PC-9 (cell line): ENCODE measurements at regions not wholly inside any gene's neighbourhood (a gene's known extent, or its start where the extent isn't known, plus 50 kb on each side); places are given as distances from the start of the nearest gene placed in this dataset.
"Not testable (repeated sequence)": the region's sequence is repeated elsewhere in the genome, so short reads cannot be mapped to it uniquely, and the experiment has no call there.

Experiments used
- BruUV-seq: library from RNA; stranded (reverse); fragments of 400-500 nt; replicated peaks from 2 replicates; lab custom pipeline; 2021; lab: Mats Ljungman, UMichigan
- CTCF ChIA-PET: fragments of 300-600 bp; sonication (Branson Sonifier 250); formaldehyde crosslinking; loops from one replicate; lab custom pipeline; 2022; ENCODE audit warnings: antibody characterized with exemption; lab: Charles Lee
- POLR2A ChIA-PET: fragments of 300-600 bp; sonication (Branson Sonifier 250); formaldehyde crosslinking; loops from one replicate; lab custom pipeline; 2022; ENCODE audit warnings: antibody characterized with exemption; ENCODE audit not compliant: unreplicated experiment; lab: Charles Lee
- DNase-seq, 2 experiments: peaks; one replicate each; pipeline versions ENCODE4 v3.0.0 to v3.0.0-alpha.2; 2015 to 2022; ENCODE audit warnings: mixed read lengths in 1 of 2
- H2AFZ ChIP-seq: fragments of 200-600 bp; sonication (generic); 2 replicates; pipeline ENCODE4 v1.8.1; 2017; ENCODE audit warnings: antibody characterized with exemption
- H3F3A ChIP-seq: fragments of 200-600 bp; sonication (generic); 2 replicates; pipeline ENCODE4 v1.8.1; 2017; ENCODE audit warnings: antibody characterized with exemption, mild to moderate bottlenecking, low read depth; ENCODE audit not compliant: insufficient read depth
- H3K27ac ChIP-seq: fragments of 200-600 bp; sonication (generic); 2 replicates; pipeline ENCODE4 v1.6.1; 2016; ENCODE audit warnings: mixed run types
- H3K27me3 ChIP-seq: fragments of 200-600 bp; sonication (generic); 2 replicates; pipeline ENCODE4 v1.6.1; 2016; ENCODE audit warnings: low read depth, mixed run types; ENCODE audit not compliant: insufficient read depth
- H3K36me3 ChIP-seq: fragments of 200-600 bp; sonication (generic); 2 replicates; pipeline ENCODE4 v1.6.1; 2016; ENCODE audit warnings: low read depth, mixed run types
- H3K4me1 ChIP-seq: fragments of 200-600 bp; sonication (generic); replicated peaks from 2 replicates; pipeline ENCODE4 v1.6.1; 2016; ENCODE audit warnings: mixed run types; ENCODE audit not compliant: insufficient read depth
- H3K4me2 ChIP-seq: fragments of 200-600 bp; sonication (generic); 2 replicates; pipeline ENCODE4 v1.6.1; 2017; ENCODE audit warnings: mixed run types
- H3K4me3 ChIP-seq: fragments of 200-600 bp; sonication (generic); 2 replicates; pipeline ENCODE4 v1.6.1; 2016; ENCODE audit warnings: mixed run types
- H3K79me2 ChIP-seq: fragments of 200-600 bp; sonication (generic); 2 replicates; pipeline ENCODE4 v1.6.1; 2017; ENCODE audit warnings: low read depth, mixed run types
- H3K9me2 ChIP-seq: fragments of 200-600 bp; sonication (generic); 2 replicates; pipeline ENCODE4 v1.8.1; 2017; ENCODE audit warnings: mild to moderate bottlenecking; ENCODE audit not compliant: insufficient read depth
- H3K9me3 ChIP-seq: fragments of 200-600 bp; sonication (generic); 2 replicates; pipeline ENCODE4 v1.8.1; 2016; ENCODE audit warnings: low read depth; ENCODE audit not compliant: insufficient read depth
- H4K20me1 ChIP-seq: fragments of 200-600 bp; sonication (generic); 2 replicates; pipeline ENCODE4 v1.8.1; 2017; ENCODE audit not compliant: insufficient read depth
- CTCF ChIP-seq: fragments of 200-600 bp; sonication (generic); conservative IDR thresholded peaks from 2 replicates; pipeline ENCODE4 v1.6.1; 2017; ENCODE audit warnings: mixed run types, antibody characterized with exemption, mild to moderate bottlenecking, moderate library complexity
- EZH2 ChIP-seq: fragments of 200-600 bp; sonication (generic); IDR thresholded peaks from 2 replicates; pipeline ENCODE4 v1.8.0; 2017; ENCODE audit warnings: antibody characterized with exemption, low read depth
- intact Hi-C: fragments of 100-400 bp; cut with micrococcal nuclease; formaldehyde crosslinking; loops from one replicate; pipeline ENCODE4 v1.10.0; 2022; ENCODE audit not compliant: unreplicated experiment

GRCh38 chr5:69013481-69013880 is 80.3 kb upstream of the SLC30A5 start:
- intact Hi-C loops, result no loop called here
- no peak for TF ChIP-seq CTCF
- no peak for TF ChIP-seq EZH2
- CTCF ChIA-PET, result no interaction called here

GRCh38 chr5:69014007-69014406 is 79.8 kb upstream of the SLC30A5 start:
- CTCF ChIA-PET, H3K4me1 ChIP-seq, H4K20me1 ChIP-seq, H3K4me3 ChIP-seq, H2AFZ ChIP-seq, H3K36me3 ChIP-seq, H3K79me2 ChIP-seq, H3K27ac ChIP-seq, H3K9me2 ChIP-seq, intact Hi-C loops, H3K4me2 ChIP-seq, H3F3A ChIP-seq, POLR2A ChIA-PET, BruUV-seq, H3K9me3 ChIP-seq, DNase-seq: not testable (repeated sequence)
- peaks cover 11% of the 10 kb centered on the region; the same call in 1 of the 2 replicates for H3K27me3 ChIP-seq

More at GRCh38 chr5:69013481-69013880, 80.3 kb upstream of the SLC30A5 start:
- Histone ChIP-seq H4K20me1 (no peaks in the 10 kb centered on the region), H3K36me3 (no peaks in the 10 kb centered on the region), H3K4me3 (no peak overlapping the region), H3K79me2 (no peaks in the 10 kb centered on the region), H3K27ac (no peak overlapping the region), H3K4me1 (no peaks in the 10 kb centered on the region), H2AFZ (no peak overlapping the region), H3K9me3 (no peaks in the 10 kb centered on the region), H3K9me2 (no peaks in the 10 kb centered on the region), H3K4me2 (no peak overlapping the region), H3F3A (no peaks in the 10 kb centered on the region), H3K27me3 (peaks cover 11% of the 10 kb centered on the region; the same call in 1 of the 2 replicates)
- BruUV-seq, result no TSS peak
- POLR2A ChIA-PET, result no interaction called here
- no peak for DNase-seq

- Histone ChIP-seq H3F3A (no peaks in the 10 kb centered on the region), H3K27me3 (peaks cover 7% of the 10 kb centered on the region; the same call in 1 of the 2 replicates), H3K9me3 (no peaks in the 10 kb centered on the region), H3K36me3 (no peaks in the 10 kb centered on the region), H4K20me1 (no peaks in the 10 kb centered on the region), H3K4me1 (no peaks in the 10 kb centered on the region), H3K79me2 (no peaks in the 10 kb centered on the region), H3K4me2 (no peak overlapping the region), H3K9me2 (no peaks in the 10 kb centered on the region), H3K4me3 (no peak overlapping the region), H2AFZ (no peak overlapping the region), H3K27ac (no peak overlapping the region)
- BruUV-seq, result no TSS peak
- DNase-seq, result no peak
- CTCF ChIA-PET, result no interaction called here
- TF ChIP-seq CTCF (no peak), EZH2 (no peak)
- intact Hi-C loops, result no loop called here
- POLR2A ChIA-PET, result no interaction called here
These were observed 74.0 kb upstream of the SLC30A5 start for GRCh38 chr5:69019668-69020375.
